ENCODE measurements at regions not wholly inside any gene's neighbourhood (a gene's known extent, or its start where the extent isn't known, plus 50 kb on each side); places are given as distances from the start of the nearest gene placed in this dataset.

GRCh38 chr5:124252747-124253146, 493.7 kb downstream of the ZNF608 start:
- H3K27me3 ChIP-seq (replicated peaks in 1 of 4; ENCODE audit: control extremely low read depth in 1 of 4, control insufficient read depth in 3 of 4, insufficient read depth in 4 of 4, low read length in 3 of 4) = no peaks in the 10 kb centered on the region
- H3K27ac ChIP-seq (ENCODE audit: low read length in 2 of 2) = no peak overlapping the region
- CTCF ChIA-PET = no interaction called here
- WGBS (ENCODE audit: insufficient coverage) = no CpG with 5 or more reads among the region's 1 CpG
- H3K4me3 ChIP-seq (ENCODE audit: control extremely low read depth in 1 of 5, extremely low read depth in 1 of 5, insufficient read depth in 1 of 5, low read depth in 2 of 5, low read length in 4 of 5) = no peak overlapping the region
- TF ChIP-seq, protein P1, sequence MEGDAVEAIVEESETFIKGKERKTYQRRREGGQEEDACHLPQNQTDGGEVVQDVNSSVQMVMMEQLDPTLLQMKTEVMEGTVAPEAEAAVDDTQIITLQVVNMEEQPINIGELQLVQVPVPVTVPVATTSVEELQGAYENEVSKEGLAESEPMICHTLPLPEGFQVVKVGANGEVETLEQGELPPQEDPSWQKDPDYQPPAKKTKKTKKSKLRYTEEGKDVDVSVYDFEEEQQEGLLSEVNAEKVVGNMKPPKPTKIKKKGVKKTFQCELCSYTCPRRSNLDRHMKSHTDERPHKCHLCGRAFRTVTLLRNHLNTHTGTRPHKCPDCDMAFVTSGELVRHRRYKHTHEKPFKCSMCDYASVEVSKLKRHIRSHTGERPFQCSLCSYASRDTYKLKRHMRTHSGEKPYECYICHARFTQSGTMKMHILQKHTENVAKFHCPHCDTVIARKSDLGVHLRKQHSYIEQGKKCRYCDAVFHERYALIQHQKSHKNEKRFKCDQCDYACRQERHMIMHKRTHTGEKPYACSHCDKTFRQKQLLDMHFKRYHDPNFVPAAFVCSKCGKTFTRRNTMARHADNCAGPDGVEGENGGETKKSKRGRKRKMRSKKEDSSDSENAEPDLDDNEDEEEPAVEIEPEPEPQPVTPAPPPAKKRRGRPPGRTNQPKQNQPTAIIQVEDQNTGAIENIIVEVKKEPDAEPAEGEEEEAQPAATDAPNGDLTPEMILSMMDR (IDR thresholded peaks at IDR 0.05) = no peak
- TF ChIP-seq EZH2 (IDR thresholded peaks at IDR 0.05; ENCODE audit: borderline replicate concordance, insufficient read depth, low read depth, low read length, poor library complexity, severe bottlenecking) = no peak
- no peaks in the 10 kb centered on the region for H3K4me1 ChIP-seq (ENCODE audit: control insufficient read depth in 2 of 2, insufficient read depth in 2 of 2, low read length in 2 of 2)
- no peaks in the 10 kb centered on the region for H3K36me3 ChIP-seq (replicated peaks in 1 of 2; ENCODE audit: control extremely low read depth in 1 of 2, control insufficient read depth in 1 of 2, extremely low read depth in 1 of 2, insufficient read depth in 2 of 2, low read length in 1 of 2)
- H4K20me1 ChIP-seq (ENCODE audit: control insufficient read depth, insufficient read depth, low read length, poor library complexity, severe bottlenecking) = no peaks in the 10 kb centered on the region
- Mint-ChIP-seq H3K4me1 (no peaks in the 10 kb centered on the region), H3K9me3 (ENCODE audit: insufficient read depth) (peaks cover 21% of the 10 kb centered on the region), H3K27me3 (no peaks in the 10 kb centered on the region), H3K27ac (no peak overlapping the region), H3K4me3 (no peak overlapping the region)
- POLR2A ChIA-PET = no interaction called here
- no peak overlapping the region for H2AFZ ChIP-seq (ENCODE audit: insufficient read depth, low read depth, low read length, poor library complexity, severe bottlenecking)
- no peak overlapping the region for H3K4me2 ChIP-seq (replicated peaks; ENCODE audit: low read depth, low read length, poor library complexity, severe bottlenecking)
- peaks cover 4 to 6% (median 4%) of the 10 kb centered on the region in 3 donors for H3K9me3 ChIP-seq (ENCODE audit: control extremely low read depth in 1 of 3, control insufficient read depth in 2 of 3, insufficient read depth in 1 of 3, low read length in 2 of 3)
- ATAC-seq (ENCODE audit: low read depth) (no peak), DNase-seq (no peak)
- H3K79me2 ChIP-seq (ENCODE audit: control insufficient read depth, insufficient read depth, low read length) = no peaks in the 10 kb centered on the region
- intact Hi-C loops (cut with micrococcal nuclease) = no loop called here
- no peak overlapping the region for H3K9ac ChIP-seq (ENCODE audit: low read length)

DNA sequence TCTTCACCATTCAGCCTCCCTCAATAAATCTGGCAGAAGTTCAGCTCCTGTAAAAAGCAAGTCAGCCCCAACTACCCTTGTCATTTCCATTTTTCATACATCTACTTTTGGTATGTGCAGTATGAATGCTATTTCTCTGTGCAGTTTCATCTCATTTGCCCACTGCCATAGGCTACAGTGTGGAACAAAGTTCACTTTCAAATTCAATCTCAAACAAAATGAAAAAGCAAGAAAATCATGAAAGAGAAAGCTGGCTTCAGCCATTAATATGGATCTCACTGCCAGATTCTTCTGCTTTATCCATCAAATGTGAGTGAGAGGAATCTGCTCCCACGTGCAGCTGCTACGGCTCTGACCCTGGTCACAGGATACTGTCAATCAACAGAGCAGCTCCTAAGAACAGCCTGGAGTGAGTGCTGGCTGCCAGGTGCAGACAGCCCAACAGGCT, 494.2 kb downstream of the ZNF608 start:
- Histone ChIP-seq H3K27ac (ENCODE audit: low read length in 2 of 2) (no peak overlapping the region), H3K9ac (ENCODE audit: low read length) (no peak overlapping the region), H3K4me2 (replicated peaks; ENCODE audit: low read depth, low read length, poor library complexity, severe bottlenecking) (no peak overlapping the region), H3K4me3 (ENCODE audit: control extremely low read depth in 1 of 5, extremely low read depth in 1 of 5, insufficient read depth in 1 of 5, low read depth in 2 of 5, low read length in 4 of 5) (no peak overlapping the region), H3K9me3 (ENCODE audit: control extremely low read depth in 1 of 3, control insufficient read depth in 2 of 3, insufficient read depth in 1 of 3, low read length in 2 of 3) (peaks cover 4 to 9% (median 6%) of the 10 kb centered on the region in 3 donors), H4K20me1 (ENCODE audit: control insufficient read depth, insufficient read depth, low read length, poor library complexity, severe bottlenecking) (no peaks in the 10 kb centered on the region), H2AFZ (ENCODE audit: insufficient read depth, low read depth, low read length, poor library complexity, severe bottlenecking) (no peak overlapping the region), H3K27me3 (replicated peaks in 1 of 4; ENCODE audit: control extremely low read depth in 1 of 4, control insufficient read depth in 3 of 4, insufficient read depth in 4 of 4, low read length in 3 of 4) (no peaks in the 10 kb centered on the region), H3K4me1 (ENCODE audit: control insufficient read depth in 2 of 2, insufficient read depth in 2 of 2, low read length in 2 of 2) (no peaks in the 10 kb centered on the region), H3K79me2 (ENCODE audit: control insufficient read depth, insufficient read depth, low read length) (no peaks in the 10 kb centered on the region), H3K36me3 (replicated peaks in 1 of 2; ENCODE audit: control extremely low read depth in 1 of 2, control insufficient read depth in 1 of 2, extremely low read depth in 1 of 2, insufficient read depth in 2 of 2, low read length in 1 of 2) (no peaks in the 10 kb centered on the region)
- no peak overlapping the region for H3K4me3 Mint-ChIP-seq
- 47% methylated on average over 2 of the region's 2 CpGs for WGBS (ENCODE audit: insufficient coverage)
- no peaks in the 10 kb centered on the region for H3K4me1 Mint-ChIP-seq
- POLR2A ChIA-PET = no interaction called here
- CTCF ChIA-PET = no interaction called here
- no peak overlapping the region for H3K27ac Mint-ChIP-seq
- DNase-seq (no peak), ATAC-seq (ENCODE audit: low read depth) (no peak)
- peaks cover 21% of the 10 kb centered on the region for H3K9me3 Mint-ChIP-seq (ENCODE audit: insufficient read depth)
- H3K27me3 Mint-ChIP-seq = no peaks in the 10 kb centered on the region
- intact Hi-C loops (cut with micrococcal nuclease) = no loop called here
- TF ChIP-seq, protein P1 (IDR thresholded peaks at IDR 0.05) = no peak
